Neutrophil (primary cell): ENCODE measurements at regions not wholly inside any gene's neighbourhood (a gene's known extent, or its start where the extent isn't known, plus 50 kb on each side); places are given as distances from the start of the nearest gene placed in this dataset.

Experiments used
- H3K27ac ChIP-seq: fragments of 200-600 bp; sonication (generic); 2 replicates; pipeline ENCODE4 v1.5.1; 2016; ENCODE audit warnings: mild to moderate bottlenecking, moderate library complexity
- H3K27me3 ChIP-seq: fragments of 200-600 bp; sonication (generic); 2 replicates; pipeline ENCODE4 v1.6.0; 2016; ENCODE audit warnings: mild to moderate bottlenecking
- H3K36me3 ChIP-seq: fragments of 200-600 bp; sonication (generic); 2 replicates; pipeline ENCODE4 v1.5.1; 2017
- H3K4me1 ChIP-seq, 2 experiments: fragments of 200-600 bp in 1 of 2; sonication (generic) in 1 of 2; 1 replicate in 1 of 2; 2 replicates in 1 of 2; pipeline versions ENCODE4 v1.5.1 to v1.6.1; 2013 to 2016; ENCODE audit warnings: low read depth in 1 of 2, low read length in 1 of 2, mild to moderate bottlenecking in 1 of 2, moderate library complexity in 1 of 2; ENCODE audit not compliant: control insufficient read depth in 1 of 2, insufficient read depth in 1 of 2
- H3K4me3 ChIP-seq, 2 experiments: fragments of 200-600 bp in 1 of 2; sonication (generic) in 1 of 2; 1 replicate in 1 of 2; 2 replicates in 1 of 2; pipeline ENCODE4 v1.5.1; 2013 to 2016; ENCODE audit warnings: low read depth in 1 of 2, low read length in 1 of 2, mild to moderate bottlenecking in 1 of 2, moderate library complexity in 1 of 2
- H3K9me3 ChIP-seq: fragments of 200-600 bp; sonication (generic); 2 replicates; pipeline ENCODE4 v1.5.1; 2016
- TF ChIP-seq, protein P1 (sequence below): fragments of 200-600 bp; sonication (generic); IDR thresholded peaks from 2 replicates; pipeline ENCODE4 v1.5.1; 2016; ENCODE audit warnings: antibody characterized with exemption

DNA sequence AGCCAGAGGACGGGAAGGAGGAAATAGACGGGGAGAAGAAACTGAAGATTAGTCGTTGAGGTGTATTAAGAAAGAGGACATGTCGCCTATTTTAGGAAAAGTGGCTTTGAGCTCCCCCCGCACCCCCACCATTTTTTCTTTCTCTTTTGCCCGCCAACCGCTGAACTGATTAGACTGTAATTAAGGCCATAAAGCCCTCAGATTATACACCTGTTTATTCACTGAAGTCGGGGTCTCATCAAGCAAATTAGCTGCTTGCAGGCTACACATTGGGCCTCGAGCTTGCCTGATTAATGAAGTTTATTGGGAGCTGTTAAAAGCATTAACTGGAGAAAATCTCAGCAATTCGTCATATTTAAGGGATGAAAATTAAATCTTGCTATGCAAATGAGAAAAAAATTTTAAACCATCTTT lies 119.4 kb upstream of the RRP15 start:
- H3K36me3 ChIP-seq = no peaks in the 10 kb centered on the region
- H3K4me1 ChIP-seq = peaks cover 0 to 5% of the 10 kb centered on the region in 2 experiments
- H3K27me3 ChIP-seq = peaks cover 99% of the 10 kb centered on the region
- H3K9me3 ChIP-seq = no peaks in the 10 kb centered on the region
- no peak overlapping the region for H3K4me3 ChIP-seq
- H3K27ac ChIP-seq = no peak overlapping the region
- TF ChIP-seq, protein P1, sequence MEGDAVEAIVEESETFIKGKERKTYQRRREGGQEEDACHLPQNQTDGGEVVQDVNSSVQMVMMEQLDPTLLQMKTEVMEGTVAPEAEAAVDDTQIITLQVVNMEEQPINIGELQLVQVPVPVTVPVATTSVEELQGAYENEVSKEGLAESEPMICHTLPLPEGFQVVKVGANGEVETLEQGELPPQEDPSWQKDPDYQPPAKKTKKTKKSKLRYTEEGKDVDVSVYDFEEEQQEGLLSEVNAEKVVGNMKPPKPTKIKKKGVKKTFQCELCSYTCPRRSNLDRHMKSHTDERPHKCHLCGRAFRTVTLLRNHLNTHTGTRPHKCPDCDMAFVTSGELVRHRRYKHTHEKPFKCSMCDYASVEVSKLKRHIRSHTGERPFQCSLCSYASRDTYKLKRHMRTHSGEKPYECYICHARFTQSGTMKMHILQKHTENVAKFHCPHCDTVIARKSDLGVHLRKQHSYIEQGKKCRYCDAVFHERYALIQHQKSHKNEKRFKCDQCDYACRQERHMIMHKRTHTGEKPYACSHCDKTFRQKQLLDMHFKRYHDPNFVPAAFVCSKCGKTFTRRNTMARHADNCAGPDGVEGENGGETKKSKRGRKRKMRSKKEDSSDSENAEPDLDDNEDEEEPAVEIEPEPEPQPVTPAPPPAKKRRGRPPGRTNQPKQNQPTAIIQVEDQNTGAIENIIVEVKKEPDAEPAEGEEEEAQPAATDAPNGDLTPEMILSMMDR = no peak

DNA sequence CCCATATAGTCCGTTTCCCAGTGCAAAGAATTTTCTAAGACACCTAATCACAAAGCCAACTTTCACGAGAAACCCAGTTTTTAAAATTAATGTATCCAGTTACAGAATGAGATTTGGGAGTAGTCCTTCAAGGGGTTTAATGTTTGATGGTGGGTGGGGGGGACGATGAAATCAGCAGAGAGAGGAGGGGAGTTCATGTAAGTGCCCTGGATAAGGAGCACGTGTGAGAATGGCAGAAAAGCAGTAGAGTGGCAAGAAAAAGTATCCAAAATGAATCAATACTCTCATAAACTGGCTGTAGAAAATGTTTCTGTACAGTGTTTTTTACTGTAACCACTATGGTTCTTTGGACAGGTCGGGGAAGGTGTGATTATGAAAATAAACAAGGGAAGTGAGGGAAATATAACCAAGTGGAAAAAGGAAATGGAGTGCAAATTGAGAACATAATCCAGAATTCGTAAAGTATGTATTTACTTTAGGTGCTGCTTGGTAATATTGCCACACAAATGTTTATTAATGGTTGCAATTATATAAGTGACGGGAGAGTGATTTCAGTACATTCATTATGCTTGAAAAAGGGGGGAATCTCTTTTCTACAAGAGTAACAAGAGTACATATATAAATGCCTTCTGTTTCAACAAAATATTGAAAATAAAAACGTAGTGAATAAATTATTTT lies 118.7 kb upstream of the RRP15 start:
- H3K4me3 ChIP-seq = no peak overlapping the region
- no peak overlapping the region for H3K27ac ChIP-seq
- H3K27me3 ChIP-seq = peaks cover 99% of the 10 kb centered on the region
- no peaks in the 10 kb centered on the region for H3K9me3 ChIP-seq
- no peaks in the 10 kb centered on the region for H3K36me3 ChIP-seq
- TF ChIP-seq, protein P1 = no peak
- peaks cover 0 to 5% of the 10 kb centered on the region in 2 experiments for H3K4me1 ChIP-seq

DNA sequence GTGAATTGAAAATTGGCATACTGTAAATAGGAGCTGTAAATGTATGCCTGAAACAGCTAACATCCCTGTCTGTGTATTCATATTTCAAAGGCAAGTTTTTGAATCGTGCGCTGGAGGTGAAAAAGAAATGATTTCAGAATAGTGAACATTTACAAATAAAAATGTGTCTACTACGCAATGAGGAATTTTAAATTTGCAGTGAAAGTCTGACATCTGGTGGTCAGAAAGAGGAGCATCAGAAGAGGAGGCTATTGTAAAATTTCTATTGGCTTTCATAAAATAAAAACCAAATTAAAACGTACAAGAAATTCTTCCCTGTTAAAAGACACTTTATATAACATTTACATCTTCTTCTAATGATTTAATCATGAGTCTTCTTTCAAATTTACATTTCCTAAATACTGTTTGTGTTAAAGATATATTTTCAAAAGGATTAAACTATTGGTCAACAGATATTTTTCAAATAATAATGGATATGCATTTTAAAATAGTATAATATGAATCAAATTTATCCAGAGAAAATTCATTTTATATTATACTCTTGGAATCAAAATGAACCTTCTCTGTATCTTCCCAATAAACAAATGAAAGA lies 113.7 kb upstream of the RRP15 start:
- Histone ChIP-seq H3K4me3 (no peak overlapping the region), H3K4me1 (no peaks in the 10 kb centered on the region), H3K9me3 (no peaks in the 10 kb centered on the region), H3K36me3 (no peaks in the 10 kb centered on the region), H3K27me3 (peaks cover 60% of the 10 kb centered on the region), H3K27ac (no peak overlapping the region)
- TF ChIP-seq, protein P1 = no peak

- Histone ChIP-seq H3K27me3 (no peaks in the 10 kb centered on the region), H3K4me3 (no peak overlapping the region), H3K27ac (no peak overlapping the region), H3K9me3 (no peaks in the 10 kb centered on the region), H3K4me1 (no peaks in the 10 kb centered on the region), H3K36me3 (no peaks in the 10 kb centered on the region)
- TF ChIP-seq, protein P1 = no peak
Observed at GRCh38 chr1:218182455-218182854, 102.6 kb upstream of the RRP15 start.

- Histone ChIP-seq H3K36me3 (no peaks in the 10 kb centered on the region), H3K27ac (no peak overlapping the region), H3K4me3 (no peak overlapping the region), H3K4me1 (no peaks in the 10 kb centered on the region), H3K9me3 (no peaks in the 10 kb centered on the region), H3K27me3 (no peaks in the 10 kb centered on the region)
- TF ChIP-seq, protein P1 = no peak
Observed at GRCh38 chr1:218200979-218201378, 84.1 kb upstream of the RRP15 start.
